ENCODE measurements at regions not wholly inside any gene's neighbourhood (a gene's known extent, or its start where the extent isn't known, plus 50 kb on each side); places are given as distances from the start of the nearest gene placed in this dataset.

DNA sequence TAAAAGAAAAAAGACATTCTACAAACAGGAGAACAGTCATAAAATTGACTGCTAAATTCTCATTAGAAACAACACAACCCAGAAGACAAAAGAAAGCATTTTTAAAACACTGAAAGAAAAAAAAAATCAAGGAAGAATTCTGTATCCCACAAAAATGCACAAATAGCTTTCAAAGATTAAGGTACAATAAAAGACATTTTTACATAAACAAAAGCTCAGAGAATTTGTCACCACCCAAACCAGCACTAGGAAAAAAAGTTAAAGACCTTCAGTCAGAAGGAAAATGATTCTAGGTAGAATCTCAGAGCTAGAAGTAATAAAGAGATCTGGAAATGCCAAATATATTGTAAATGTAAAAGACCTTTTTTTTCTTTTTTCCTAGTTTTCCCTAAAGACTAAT is 252.4 kb downstream of the CLIC5 start:
- no peaks in the 10 kb centered on the region for H3K9me3 ChIP-seq (replicated peaks; ENCODE audit: insufficient read depth, low read length)
- H3K27ac ChIP-seq (ENCODE audit: low read length), result no peak overlapping the region
- no peaks in the 10 kb centered on the region for H3F3A ChIP-seq (ENCODE audit: insufficient read depth, low read length)
- no peak overlapping the region for H3K9ac ChIP-seq (ENCODE audit: low read length)
- TF ChIP-seq EZH2 (optimal IDR thresholded peaks at IDR 0.05; ENCODE audit: low read depth, low read length), result no peak
- TF ChIP-seq, protein P1, sequence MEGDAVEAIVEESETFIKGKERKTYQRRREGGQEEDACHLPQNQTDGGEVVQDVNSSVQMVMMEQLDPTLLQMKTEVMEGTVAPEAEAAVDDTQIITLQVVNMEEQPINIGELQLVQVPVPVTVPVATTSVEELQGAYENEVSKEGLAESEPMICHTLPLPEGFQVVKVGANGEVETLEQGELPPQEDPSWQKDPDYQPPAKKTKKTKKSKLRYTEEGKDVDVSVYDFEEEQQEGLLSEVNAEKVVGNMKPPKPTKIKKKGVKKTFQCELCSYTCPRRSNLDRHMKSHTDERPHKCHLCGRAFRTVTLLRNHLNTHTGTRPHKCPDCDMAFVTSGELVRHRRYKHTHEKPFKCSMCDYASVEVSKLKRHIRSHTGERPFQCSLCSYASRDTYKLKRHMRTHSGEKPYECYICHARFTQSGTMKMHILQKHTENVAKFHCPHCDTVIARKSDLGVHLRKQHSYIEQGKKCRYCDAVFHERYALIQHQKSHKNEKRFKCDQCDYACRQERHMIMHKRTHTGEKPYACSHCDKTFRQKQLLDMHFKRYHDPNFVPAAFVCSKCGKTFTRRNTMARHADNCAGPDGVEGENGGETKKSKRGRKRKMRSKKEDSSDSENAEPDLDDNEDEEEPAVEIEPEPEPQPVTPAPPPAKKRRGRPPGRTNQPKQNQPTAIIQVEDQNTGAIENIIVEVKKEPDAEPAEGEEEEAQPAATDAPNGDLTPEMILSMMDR (IDR thresholded peaks at IDR 0.05; ENCODE audit: low read length), result no peak
- no peak for TF ChIP-seq EZH2phosphoT487 (IDR thresholded peaks at IDR 0.05; ENCODE audit: low read length)
- H3K4me1 ChIP-seq (ENCODE audit: low read length), result no peaks in the 10 kb centered on the region
- no peaks in the 10 kb centered on the region for H4K20me1 ChIP-seq (ENCODE audit: insufficient read depth, low read length)
- H3K9me2 ChIP-seq (replicated peaks; ENCODE audit: insufficient read depth, low read length), result no peaks in the 10 kb centered on the region
- no peak overlapping the region for H3K4me3 ChIP-seq (ENCODE audit: low read length)
- DNase-seq, result no peak
- no peak overlapping the region for H2AFZ ChIP-seq (ENCODE audit: low read length)
- H3K27me3 ChIP-seq (replicated peaks; ENCODE audit: insufficient read depth, low read length), result no peaks in the 10 kb centered on the region; the same call in 1 of the 2 replicates
- H3K79me2 ChIP-seq (ENCODE audit: low read length), result no peaks in the 10 kb centered on the region
- H3K36me3 ChIP-seq (replicated peaks; ENCODE audit: insufficient read depth, low read length), result no peaks in the 10 kb centered on the region
- no peak overlapping the region for H3K4me2 ChIP-seq (ENCODE audit: low read depth, low read length)

DNA sequence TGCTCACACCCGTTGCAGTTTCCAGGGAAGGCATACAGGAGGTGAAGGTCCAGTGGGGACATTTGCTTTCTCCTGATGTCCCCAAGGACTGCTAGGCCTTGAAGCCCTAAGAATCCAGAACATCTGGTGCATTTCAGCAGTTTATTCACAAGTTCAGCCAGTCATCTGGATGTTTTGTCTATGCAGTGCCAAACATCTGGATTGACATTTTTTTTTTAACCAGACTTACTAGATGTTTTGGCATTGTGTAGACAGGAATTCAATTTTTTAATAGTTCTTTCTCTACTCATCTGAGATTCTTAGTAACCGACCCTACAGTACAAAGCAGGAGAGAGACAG is 256.2 kb downstream of the CLIC5 start:
- Histone ChIP-seq H4K20me1 (ENCODE audit: insufficient read depth, low read length) (no peaks in the 10 kb centered on the region), H3K36me3 (replicated peaks; ENCODE audit: insufficient read depth, low read length) (no peaks in the 10 kb centered on the region), H3K27ac (ENCODE audit: low read length) (no peak overlapping the region), H2AFZ (ENCODE audit: low read length) (no peak overlapping the region), H3K9me3 (replicated peaks; ENCODE audit: insufficient read depth, low read length) (no peaks in the 10 kb centered on the region), H3K4me2 (ENCODE audit: low read depth, low read length) (no peak overlapping the region), H3K9me2 (replicated peaks; ENCODE audit: insufficient read depth, low read length) (no peaks in the 10 kb centered on the region), H3K4me3 (ENCODE audit: low read length) (no peak overlapping the region), H3K4me1 (ENCODE audit: low read length) (no peaks in the 10 kb centered on the region), H3K27me3 (replicated peaks; ENCODE audit: insufficient read depth, low read length) (no peaks in the 10 kb centered on the region; the same call in 1 of the 2 replicates), H3K9ac (ENCODE audit: low read length) (no peak overlapping the region), H3F3A (ENCODE audit: insufficient read depth, low read length) (no peaks in the 10 kb centered on the region), H3K79me2 (ENCODE audit: low read length) (no peaks in the 10 kb centered on the region)
- TF ChIP-seq, protein P1 (IDR thresholded peaks at IDR 0.05; ENCODE audit: low read length), result no peak
- TF ChIP-seq EZH2 (optimal IDR thresholded peaks at IDR 0.05; ENCODE audit: low read depth, low read length) (no peak), EZH2phosphoT487 (IDR thresholded peaks at IDR 0.05; ENCODE audit: low read length) (no peak)
- no peak for DNase-seq

DNA sequence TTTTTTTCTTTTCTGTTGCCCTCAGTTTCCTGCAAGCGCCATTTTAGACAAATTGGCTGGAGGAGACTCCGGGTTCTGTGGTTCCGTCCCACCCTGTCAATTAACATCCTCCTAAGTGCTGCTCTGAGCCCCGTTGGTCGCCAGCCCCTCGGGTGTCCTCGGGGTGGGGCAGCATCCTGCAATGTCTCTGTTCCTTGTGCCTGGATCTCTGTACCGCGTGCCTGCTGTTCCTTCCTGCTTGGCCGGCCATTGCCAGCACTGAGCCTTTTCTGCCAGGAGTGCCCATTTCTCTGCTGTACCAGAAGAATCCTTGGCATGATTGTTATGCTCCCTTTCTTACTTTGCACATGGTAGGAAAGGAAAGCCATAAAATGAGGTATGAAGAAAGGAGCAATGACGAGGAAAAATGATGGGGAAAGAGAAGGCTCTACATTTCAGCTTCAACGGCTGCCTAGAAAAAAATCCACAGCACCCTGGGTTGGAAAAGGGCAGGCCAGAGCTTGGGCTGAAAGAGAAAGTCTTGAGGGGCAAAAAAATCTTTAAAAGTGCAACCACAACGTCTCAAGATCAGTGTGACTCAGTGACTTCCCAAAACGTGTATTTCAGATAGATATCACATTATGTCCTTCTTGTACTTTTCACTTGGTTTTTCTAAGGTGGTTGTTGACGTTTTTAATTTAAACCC is 256.7 kb downstream of the CLIC5 start:
- H3F3A ChIP-seq (ENCODE audit: insufficient read depth, low read length), result no peaks in the 10 kb centered on the region
- H3K4me2 ChIP-seq (ENCODE audit: low read depth, low read length), result no peak overlapping the region
- H2AFZ ChIP-seq (ENCODE audit: low read length), result no peak overlapping the region
- no peak overlapping the region for H3K9ac ChIP-seq (ENCODE audit: low read length)
- H3K4me1 ChIP-seq (ENCODE audit: low read length), result no peaks in the 10 kb centered on the region
- H3K27me3 ChIP-seq (replicated peaks; ENCODE audit: insufficient read depth, low read length), result no peaks in the 10 kb centered on the region; the same call in 1 of the 2 replicates
- TF ChIP-seq, protein P1 (IDR thresholded peaks at IDR 0.05; ENCODE audit: low read length), result no peak
- TF ChIP-seq EZH2phosphoT487 (IDR thresholded peaks at IDR 0.05; ENCODE audit: low read length), result no peak
- no peak for TF ChIP-seq EZH2 (optimal IDR thresholded peaks at IDR 0.05; ENCODE audit: low read depth, low read length)
- DNase-seq, result no peak
- no peaks in the 10 kb centered on the region for H3K79me2 ChIP-seq (ENCODE audit: low read length)
- H3K36me3 ChIP-seq (replicated peaks; ENCODE audit: insufficient read depth, low read length), result no peaks in the 10 kb centered on the region
- H4K20me1 ChIP-seq (ENCODE audit: insufficient read depth, low read length), result no peaks in the 10 kb centered on the region
- no peaks in the 10 kb centered on the region for H3K9me3 ChIP-seq (replicated peaks; ENCODE audit: insufficient read depth, low read length)
- no peak overlapping the region for H3K4me3 ChIP-seq (ENCODE audit: low read length)
- no peak overlapping the region for H3K27ac ChIP-seq (ENCODE audit: low read length)
- no peaks in the 10 kb centered on the region for H3K9me2 ChIP-seq (replicated peaks; ENCODE audit: insufficient read depth, low read length)
